ENCODE measurements at regions not wholly inside any gene's neighbourhood (a gene's known extent, or its start where the extent isn't known, plus 50 kb on each side); places are given as distances from the start of the nearest gene placed in this dataset.
A peak's percentile ranks its signal among the peaks of the same experiment; 100 is the strongest.
"Not testable (repeated sequence)": the region's sequence is repeated elsewhere in the genome, so short reads cannot be mapped to it uniquely, and the experiment has no call there.

- intact Hi-C loops (cut with micrococcal nuclease), result no loop called here
Observed at GRCh38 chr1:232579958-232580941, 49.7 kb downstream of the SIPA1L2 start.

GRCh38 chr1:232579466-232579865 is 50.5 kb downstream of the SIPA1L2 start:
- Mint-ChIP-seq H3K27me3 (no peaks in the 10 kb centered on the region), H3K9me3 (peaks cover 12% of the 10 kb centered on the region), H3K4me3 (no peak overlapping the region), H3K4me1 (ENCODE audit: low read depth) (peaks cover 43% of the 10 kb centered on the region), H3K36me3 (ENCODE audit: low read depth) (peaks cover 6% of the 10 kb centered on the region), H3K27ac (peak overlapping the region; percentile 49)
- intact Hi-C loops (cut with micrococcal nuclease), result no loop called here

More at GRCh38 chr1:232579958-232580941, 49.7 kb downstream of the SIPA1L2 start:
- Mint-ChIP-seq H3K27ac (peak overlapping the region; percentile 49), H3K9me3 (peaks cover 12% of the 10 kb centered on the region), H3K4me3 (no peak overlapping the region), H3K36me3 (ENCODE audit: low read depth) (peaks cover 6% of the 10 kb centered on the region), H3K4me1 (ENCODE audit: low read depth) (peaks cover 40% of the 10 kb centered on the region), H3K27me3 (no peaks in the 10 kb centered on the region)

- Mint-ChIP-seq H3K9me3 (peaks cover 12% of the 10 kb centered on the region), H3K27ac (peak overlapping the region; percentile 49), H3K4me3 (no peak overlapping the region), H3K36me3 (ENCODE audit: low read depth) (peaks cover 8% of the 10 kb centered on the region), H3K27me3 (no peaks in the 10 kb centered on the region), H3K4me1 (ENCODE audit: low read depth) (peaks cover 43% of the 10 kb centered on the region)
- intact Hi-C loops (cut with micrococcal nuclease), result no loop called here
Observed at GRCh38 chr1:232578651-232579195, 51.2 kb downstream of the SIPA1L2 start.

GRCh38 chr1:232577772-232578171 is 52.2 kb downstream of the SIPA1L2 start:
- intact Hi-C loops (cut with micrococcal nuclease), result no loop called here
- no peaks in the 10 kb centered on the region for H3K27me3 Mint-ChIP-seq

GRCh38 chr1:232576537-232576936 is 53.4 kb downstream of the SIPA1L2 start:
- Mint-ChIP-seq H3K27ac (no peak overlapping the region), H3K36me3 (ENCODE audit: low read depth) (peaks cover 18% of the 10 kb centered on the region), H3K4me3 (no peak overlapping the region), H3K4me1 (ENCODE audit: low read depth) (peaks cover 47% of the 10 kb centered on the region), H3K27me3 (no peaks in the 10 kb centered on the region), H3K9me3 (peaks cover 12% of the 10 kb centered on the region)
- intact Hi-C loops (cut with micrococcal nuclease), result no loop called here

More at GRCh38 chr1:232577772-232578171, 52.2 kb downstream of the SIPA1L2 start:
- H3K36me3 Mint-ChIP-seq (ENCODE audit: low read depth), result peaks cover 17% of the 10 kb centered on the region
- peaks cover 43% of the 10 kb centered on the region for H3K4me1 Mint-ChIP-seq (ENCODE audit: low read depth)
- H3K27ac Mint-ChIP-seq, result no peak overlapping the region
- no peak overlapping the region for H3K4me3 Mint-ChIP-seq
- peaks cover 12% of the 10 kb centered on the region for H3K9me3 Mint-ChIP-seq

GRCh38 chr1:232575763-232576040 is 54.2 kb downstream of the SIPA1L2 start:
- Mint-ChIP-seq H3K4me3 (no peak overlapping the region), H3K4me1 (ENCODE audit: low read depth) (peaks cover 48% of the 10 kb centered on the region), H3K27ac (peak overlapping the region; percentile 63), H3K9me3 (peaks cover 12% of the 10 kb centered on the region), H3K27me3 (no peaks in the 10 kb centered on the region), H3K36me3 (ENCODE audit: low read depth) (peaks cover 18% of the 10 kb centered on the region)
- intact Hi-C loops (cut with micrococcal nuclease), result no loop called here

- Mint-ChIP-seq H3K4me3 (no peak overlapping the region), H3K27me3 (no peaks in the 10 kb centered on the region), H3K36me3 (ENCODE audit: low read depth) (peaks cover 18% of the 10 kb centered on the region), H3K9me3 (peaks cover 12% of the 10 kb centered on the region), H3K27ac (peak overlapping the region; percentile 63), H3K4me1 (ENCODE audit: low read depth) (peaks cover 48% of the 10 kb centered on the region)
- intact Hi-C loops (cut with micrococcal nuclease), result no loop called here
Observed at GRCh38 chr1:232574889-232575762, 54.8 kb downstream of the SIPA1L2 start.

- no peak overlapping the region for H3K27ac Mint-ChIP-seq
- peaks cover 18% of the 10 kb centered on the region for H3K36me3 Mint-ChIP-seq (ENCODE audit: low read depth)
- no peak overlapping the region for H3K4me3 Mint-ChIP-seq
- intact Hi-C loops (cut with micrococcal nuclease), result no loop called here
- H3K27me3 Mint-ChIP-seq, result no peaks in the 10 kb centered on the region
- peaks cover 39% of the 10 kb centered on the region for H3K4me1 Mint-ChIP-seq (ENCODE audit: low read depth)
- H3K9me3 Mint-ChIP-seq, result peaks cover 12% of the 10 kb centered on the region
Observed at GRCh38 chr1:232574077-232574476, 55.9 kb downstream of the SIPA1L2 start.

- Mint-ChIP-seq H3K27me3 (no peaks in the 10 kb centered on the region), H3K27ac (no peak overlapping the region), H3K36me3 (ENCODE audit: low read depth) (peaks cover 16% of the 10 kb centered on the region), H3K9me3 (peaks cover 10% of the 10 kb centered on the region), H3K4me3 (no peak overlapping the region), H3K4me1 (ENCODE audit: low read depth) (peaks cover 22% of the 10 kb centered on the region)
- intact Hi-C loops (cut with micrococcal nuclease), result no loop called here
Observed at GRCh38 chr1:232571523-232571922, 58.4 kb downstream of the SIPA1L2 start.

- no peaks in the 10 kb centered on the region for H3K9me3 Mint-ChIP-seq
- intact Hi-C loops (cut with micrococcal nuclease), result no loop called here
- no peak overlapping the region for H3K27ac Mint-ChIP-seq
- peaks cover 13% of the 10 kb centered on the region for H3K4me1 Mint-ChIP-seq (ENCODE audit: low read depth)
- H3K4me3 Mint-ChIP-seq, result no peak overlapping the region
- H3K27me3 Mint-ChIP-seq, result no peaks in the 10 kb centered on the region
- peaks cover 12% of the 10 kb centered on the region for H3K36me3 Mint-ChIP-seq (ENCODE audit: low read depth)
Observed at GRCh38 chr1:232570007-232570406, 59.9 kb downstream of the SIPA1L2 start.

- intact Hi-C loops (cut with micrococcal nuclease); H3K27me3 Mint-ChIP-seq; H3K27ac Mint-ChIP-seq; H3K9me3 Mint-ChIP-seq; H3K4me3 Mint-ChIP-seq: not testable (repeated sequence)
- H3K4me1 Mint-ChIP-seq (ENCODE audit: low read depth), result peaks cover 12% of the 10 kb centered on the region
- H3K36me3 Mint-ChIP-seq (ENCODE audit: low read depth), result peaks cover 12% of the 10 kb centered on the region
Observed at GRCh38 chr1:232569554-232569921, 60.4 kb downstream of the SIPA1L2 start.

- intact Hi-C loops (cut with micrococcal nuclease), result no loop called here
- Mint-ChIP-seq H3K27me3 (no peaks in the 10 kb centered on the region), H3K36me3 (ENCODE audit: low read depth) (peaks cover 15% of the 10 kb centered on the region), H3K4me1 (ENCODE audit: low read depth) (peaks cover 12% of the 10 kb centered on the region), H3K27ac (no peak overlapping the region), H3K4me3 (no peak overlapping the region), H3K9me3 (no peaks in the 10 kb centered on the region)
Observed at GRCh38 chr1:232568906-232569553, 60.9 kb downstream of the SIPA1L2 start.

GRCh38 chr1:232568331-232568852 is 61.5 kb downstream of the SIPA1L2 start:
- H3K4me3 Mint-ChIP-seq, result no peak overlapping the region
- peaks cover 16% of the 10 kb centered on the region for H3K36me3 Mint-ChIP-seq (ENCODE audit: low read depth)
- intact Hi-C loops (cut with micrococcal nuclease), result no loop called here
- no peak overlapping the region for H3K27ac Mint-ChIP-seq
- H3K4me1 Mint-ChIP-seq (ENCODE audit: low read depth), result peaks cover 12% of the 10 kb centered on the region
- no peaks in the 10 kb centered on the region for H3K27me3 Mint-ChIP-seq
- no peaks in the 10 kb centered on the region for H3K9me3 Mint-ChIP-seq
